ENCODE measurements at regions not wholly inside any gene's neighbourhood (a gene's known extent, or its start where the extent isn't known, plus 50 kb on each side); places are given as distances from the start of the nearest gene placed in this dataset.

DNA sequence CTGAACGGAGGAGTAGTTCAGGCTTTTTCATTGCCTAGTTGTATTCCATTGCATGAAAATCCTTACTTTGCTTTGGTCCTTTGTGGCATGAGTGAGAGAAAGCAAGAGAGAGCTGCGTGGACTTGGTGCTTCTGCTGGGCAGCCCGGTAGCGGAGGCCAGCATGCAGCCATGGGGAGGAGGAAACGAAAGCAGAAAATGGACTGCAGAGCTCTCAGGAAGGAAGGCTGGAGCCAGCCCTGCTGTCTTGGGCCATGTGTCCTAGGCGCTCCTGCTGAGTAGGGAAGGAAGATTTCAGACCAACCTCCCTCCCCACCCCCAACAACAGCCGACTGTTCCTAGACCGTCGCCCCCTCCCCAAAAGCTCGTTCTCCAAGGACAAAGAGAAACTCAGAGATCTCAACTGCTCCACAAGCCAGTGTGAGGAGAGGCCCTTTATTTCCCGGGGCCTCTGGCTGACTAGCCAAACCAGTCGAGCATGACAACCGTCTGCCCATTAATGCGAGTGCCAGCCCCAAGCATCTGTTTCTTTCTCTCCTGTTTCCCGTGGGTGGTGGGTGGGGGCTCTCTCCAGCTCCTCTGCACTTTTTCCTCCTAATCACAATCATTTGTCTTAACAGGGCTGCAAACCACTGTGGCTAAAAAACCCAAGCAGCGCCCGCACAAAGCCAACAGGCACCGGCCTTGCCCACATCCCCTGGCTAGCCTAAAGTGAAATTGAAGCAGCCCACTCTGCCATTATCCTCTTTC, 66.8 kb upstream of the FZD7 start:
- H3K4me3 ChIP-seq (ENCODE audit: low read depth, low read length), result no peak overlapping the region
- TF ChIP-seq, protein P1, sequence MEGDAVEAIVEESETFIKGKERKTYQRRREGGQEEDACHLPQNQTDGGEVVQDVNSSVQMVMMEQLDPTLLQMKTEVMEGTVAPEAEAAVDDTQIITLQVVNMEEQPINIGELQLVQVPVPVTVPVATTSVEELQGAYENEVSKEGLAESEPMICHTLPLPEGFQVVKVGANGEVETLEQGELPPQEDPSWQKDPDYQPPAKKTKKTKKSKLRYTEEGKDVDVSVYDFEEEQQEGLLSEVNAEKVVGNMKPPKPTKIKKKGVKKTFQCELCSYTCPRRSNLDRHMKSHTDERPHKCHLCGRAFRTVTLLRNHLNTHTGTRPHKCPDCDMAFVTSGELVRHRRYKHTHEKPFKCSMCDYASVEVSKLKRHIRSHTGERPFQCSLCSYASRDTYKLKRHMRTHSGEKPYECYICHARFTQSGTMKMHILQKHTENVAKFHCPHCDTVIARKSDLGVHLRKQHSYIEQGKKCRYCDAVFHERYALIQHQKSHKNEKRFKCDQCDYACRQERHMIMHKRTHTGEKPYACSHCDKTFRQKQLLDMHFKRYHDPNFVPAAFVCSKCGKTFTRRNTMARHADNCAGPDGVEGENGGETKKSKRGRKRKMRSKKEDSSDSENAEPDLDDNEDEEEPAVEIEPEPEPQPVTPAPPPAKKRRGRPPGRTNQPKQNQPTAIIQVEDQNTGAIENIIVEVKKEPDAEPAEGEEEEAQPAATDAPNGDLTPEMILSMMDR (IDR thresholded peaks at IDR 0.05; ENCODE audit: borderline replicate concordance, insufficient read depth, low read depth, low read length), result no peak

DNA sequence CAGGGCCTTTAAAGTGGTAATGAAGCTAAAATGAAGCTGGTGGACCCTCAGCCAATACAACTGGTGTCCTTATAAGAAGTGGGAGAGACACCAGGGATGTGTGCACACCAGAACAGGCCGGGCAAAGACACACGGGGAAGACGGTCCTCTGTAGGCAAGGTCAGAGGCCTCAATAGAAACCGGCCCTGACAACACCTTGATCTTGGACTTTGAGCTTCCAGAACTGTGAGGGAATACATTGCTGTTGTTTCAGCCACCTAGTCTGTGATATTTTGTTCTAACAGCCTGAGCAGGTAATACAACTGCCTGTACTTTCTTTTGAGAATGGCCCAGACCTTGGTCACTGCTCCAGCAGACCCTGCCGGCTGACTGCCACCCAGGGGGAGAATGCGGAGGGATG, 65.6 kb upstream of the FZD7 start:
- TF ChIP-seq, protein P1 (IDR thresholded peaks at IDR 0.05; ENCODE audit: borderline replicate concordance, insufficient read depth, low read depth, low read length), result no peak

DNA sequence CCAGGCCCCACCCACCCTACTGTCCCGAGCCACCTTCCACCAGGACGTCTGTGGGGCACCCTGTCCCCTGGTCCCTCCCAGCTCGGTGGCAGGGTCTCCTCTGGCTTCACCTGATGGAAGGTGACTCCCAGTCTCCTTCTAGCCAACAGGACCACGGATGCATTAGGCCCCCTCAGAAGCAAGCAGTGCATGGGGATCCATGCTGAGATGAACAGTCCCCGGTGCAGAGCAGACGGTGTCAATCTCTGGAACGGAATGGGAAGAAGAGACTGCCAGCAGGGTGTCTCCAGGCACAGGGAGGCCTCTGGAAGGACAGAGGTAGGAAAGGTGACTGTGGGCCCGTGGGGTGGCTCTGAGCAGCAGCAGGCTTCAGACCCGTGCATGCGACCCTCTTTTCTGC, 65.2 kb upstream of the FZD7 start:
- no peak overlapping the region for H3K4me3 ChIP-seq (ENCODE audit: low read depth, low read length)
- TF ChIP-seq, protein P1 (IDR thresholded peaks at IDR 0.05; ENCODE audit: borderline replicate concordance, insufficient read depth, low read depth, low read length), result no peak

More for the DNA sequence above, 65.6 kb upstream of the FZD7 start:
- H3K4me3 ChIP-seq (ENCODE audit: low read depth, low read length), result no peak overlapping the region

DNA sequence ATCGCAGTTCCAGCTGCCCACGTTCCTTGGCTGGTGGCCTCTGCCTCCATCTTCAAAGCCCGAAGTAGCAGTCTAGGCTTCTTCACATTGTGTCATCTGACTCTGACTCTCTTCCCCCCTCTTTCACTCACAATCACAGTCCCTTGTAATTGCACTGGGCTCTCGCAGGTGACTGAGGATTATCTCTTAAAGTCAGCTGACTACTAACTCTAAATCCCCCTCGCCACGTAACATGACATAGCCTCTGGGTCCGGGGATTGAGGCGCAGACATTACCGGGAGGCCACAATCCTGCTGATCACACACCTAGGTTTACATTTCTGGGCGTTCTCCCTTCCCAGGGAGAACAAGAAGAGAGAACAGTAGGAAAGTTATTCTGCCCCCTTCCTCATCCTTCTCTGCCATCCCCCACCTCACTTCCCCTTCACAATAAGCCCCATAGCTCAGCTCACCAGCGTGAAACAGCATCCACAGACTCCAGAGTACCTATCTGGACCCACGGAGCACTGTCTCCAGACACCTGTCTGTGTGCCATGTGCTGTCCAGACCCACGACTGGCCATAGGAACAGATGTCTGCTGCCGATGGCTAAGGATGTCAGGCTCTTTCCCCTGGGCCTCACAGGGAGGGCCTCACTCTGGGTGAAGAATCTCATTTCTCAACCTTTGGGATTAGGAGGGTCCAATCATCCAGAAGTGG, 64.3 kb upstream of the FZD7 start:
- TF ChIP-seq, protein P1 (IDR thresholded peaks at IDR 0.05; ENCODE audit: borderline replicate concordance, insufficient read depth, low read depth, low read length), result no peak
- no peak overlapping the region for H3K4me3 ChIP-seq (ENCODE audit: low read depth, low read length)

DNA sequence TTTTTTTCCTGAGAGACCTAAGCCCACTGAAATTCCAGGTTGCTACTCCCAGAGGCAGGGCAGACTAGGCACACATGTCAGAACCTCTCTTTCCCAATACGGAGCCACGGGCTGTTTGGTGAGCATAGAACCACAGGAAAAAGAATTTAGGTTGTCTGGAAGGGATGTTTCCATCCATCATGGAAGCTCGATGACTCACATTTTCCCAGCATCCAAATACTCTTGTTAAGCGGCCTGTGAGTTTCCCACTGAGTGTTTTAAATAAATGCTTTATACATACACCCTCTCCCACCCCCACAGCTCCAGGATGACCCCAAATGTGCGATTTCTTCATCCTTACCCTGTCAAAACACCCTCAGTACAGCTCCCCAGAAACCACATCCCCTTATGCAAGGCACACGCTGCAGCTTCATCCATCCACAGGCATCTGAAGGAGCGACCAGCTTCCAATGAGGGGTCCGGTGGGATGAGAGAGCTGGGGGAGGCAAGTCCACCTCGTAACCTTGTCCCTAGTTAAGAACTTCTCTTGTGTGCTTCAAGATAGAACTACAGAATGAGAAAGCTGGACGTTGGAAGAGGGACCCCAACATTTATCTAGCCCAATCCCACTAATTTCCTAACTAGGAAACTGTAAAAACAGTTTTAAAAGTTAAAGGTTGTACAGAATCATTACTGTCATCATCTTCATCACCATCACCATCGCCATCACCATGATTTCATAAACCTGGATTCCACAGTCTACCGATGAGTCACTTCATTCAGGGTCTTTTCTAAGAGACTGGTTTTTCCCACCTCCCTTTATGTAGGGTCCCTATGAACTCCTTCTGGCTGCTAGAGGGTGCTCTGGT, 63.5 kb upstream of the FZD7 start:
- TF ChIP-seq, protein P1 (IDR thresholded peaks at IDR 0.05; ENCODE audit: borderline replicate concordance, insufficient read depth, low read depth, low read length), result no peak
- H3K4me3 ChIP-seq (ENCODE audit: low read depth, low read length), result no peak overlapping the region

DNA sequence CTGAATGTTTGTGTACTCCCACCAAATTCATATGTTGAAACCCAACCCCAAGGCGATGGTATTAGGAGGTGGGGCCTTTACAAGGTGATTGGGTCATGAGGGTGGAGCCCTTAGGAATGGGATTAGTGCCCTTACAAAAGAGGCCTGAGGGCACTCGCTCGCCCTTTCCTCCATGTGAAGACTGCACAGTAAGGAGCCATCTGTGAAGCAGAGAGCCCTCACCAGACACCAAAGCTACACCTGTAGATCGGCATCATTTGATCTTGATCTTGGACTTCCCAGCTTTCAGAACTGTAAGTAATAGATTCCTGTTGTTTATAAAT, 62.9 kb upstream of the FZD7 start:
- TF ChIP-seq, protein P1 (IDR thresholded peaks at IDR 0.05; ENCODE audit: borderline replicate concordance, insufficient read depth, low read depth, low read length), result no peak
- no peak overlapping the region for H3K4me3 ChIP-seq (ENCODE audit: low read depth, low read length)

Data from GM12875 (cell line).